Right lobe of liver (tissue), 6 donors: ENCODE measurements at regions not wholly inside any gene's neighbourhood (a gene's known extent, or its start where the extent isn't known, plus 50 kb on each side); places are given as distances from the start of the nearest gene placed in this dataset.

Experiments
- ATAC-seq, 4 donors: fragments of 200-7000 bp; cut with Tn5 transposase; one replicate each; pipeline ENCODE4 v1.9.1; 2020; ENCODE audit warnings: mild to moderate bottlenecking in 4 of 4, moderate library complexity in 4 of 4
- DNase-seq, 3 donors: peaks; one replicate each; pipeline ENCODE4 v3.0.0-alpha.2; 2020
- H3K27ac ChIP-seq, 3 donors: fragments of 200-600 bp; one replicate each; pipeline ENCODE4 v1.8.0; 2022
- H3K27me3 ChIP-seq, 2 donors: fragments of 200-600 bp; one replicate each; pipeline ENCODE4 v1.8.0; 2022
- H3K36me3 ChIP-seq, 4 donors: fragments of 200-600 bp; sonication (generic) in 1 of 4; one replicate each; pipeline versions ENCODE4 v1.5.1 to v1.8.0; 2017 to 2022; ENCODE audit warnings: control low read depth in 1 of 4
- H3K4me1 ChIP-seq, 4 donors: fragments of 200-600 bp; sonication (generic) in 1 of 4; one replicate each; pipeline versions ENCODE4 v1.5.1 to v1.8.0; 2017 to 2022; ENCODE audit warnings: control low read depth in 1 of 4
- H3K4me3 ChIP-seq, 3 donors: fragments of 200-600 bp; one replicate each; pipeline ENCODE4 v1.8.0; 2022
- H3K9me3 ChIP-seq, 4 donors: fragments of 200-600 bp; sonication (generic) in 1 of 4; one replicate each; pipeline versions ENCODE4 v1.5.1 to v1.8.0; 2017 to 2022; ENCODE audit warnings: control low read depth in 1 of 4
- CTCF ChIP-seq, 4 donors: fragments of 200-600 bp in 3 of 4; fragments of 450-650 bp in 1 of 4; IDR thresholded peaks; one replicate each; pipeline versions ENCODE4 v1.5.1 to v1.8.0; 2016 to 2022; ENCODE audit warnings: antibody characterized with exemption in 4 of 4, mild to moderate bottlenecking in 2 of 4
- POLR2A ChIP-seq: fragments of 450-650 bp; IDR thresholded peaks from one replicate; pipeline ENCODE4 v1.6.1; 2017; ENCODE audit warnings: antibody characterized with exemption, mild to moderate bottlenecking
- WGBS: methylation state at CpG from one replicate; pipeline ENCODE4 v1.1.6; 2018; ENCODE audit warnings: low coverage, low lambda C conversion rate; ENCODE audit not compliant: insufficient coverage; ENCODE audit errors: missing lambda C conversion rate; 5-methylcytosine and 5-hydroxymethylcytosine counted together
- intact Hi-C, 2 donors: fragments of 100-400 bp; cut with DNase I; formaldehyde crosslinking; loops; one replicate each; pipeline versions ENCODE4 v1.11.2 to v1.14.1; 2022
- donor health status: DM: no; HTN: yes; CAD: no.
- donor health status: DM: no; HTN: no; CAD: no.
- donor health status: DM: no; HTN: no; CAD: no.
- donor health status: DM: no; HTN: yes; CAD: no.
- donor health status: DM: no; HTN: yes; CAD: no.

GRCh38 chr7:155377071-155377837 lies 79.6 kb downstream of the INSIG1 start:
- H3K36me3 ChIP-seq = no peaks in the 10 kb centered on the region
- intact Hi-C loops = no loop called here
- TF ChIP-seq POLR2A (no peak), CTCF (IDR thresholded peaks at IDR 0.05) (no peak)
- no peak overlapping the region for H3K4me3 ChIP-seq
- H3K27ac ChIP-seq = no peak overlapping the region
- peaks cover 40 to 77% of the 10 kb centered on the region in 2 donors for H3K27me3 ChIP-seq
- WGBS = 5% methylated on average over 13 of the region's 13 CpGs
- DNase-seq (peak in 1 of 3 donors; percentile 15), ATAC-seq (no peak)
- peaks cover 0 to 55% (median 5%) of the 10 kb centered on the region in 4 donors for H3K4me1 ChIP-seq
- no peaks in the 10 kb centered on the region for H3K9me3 ChIP-seq

GRCh38 chr7:155377838-155378579 lies 79.9 kb upstream of the EN2 start:
- WGBS = under 1% methylated on average over 8 of the region's 45 CpGs
- peak in 1 of 3 donors; percentile 53 for DNase-seq
- peak; percentile 18 to 53 (median 40) for ATAC-seq

GRCh38 chr7:155378580-155378934 lies 79.4 kb upstream of the EN2 start:
- H3K36me3 ChIP-seq = no peaks in the 10 kb centered on the region
- intact Hi-C loops = no loop called here
- no peaks in the 10 kb centered on the region for H3K9me3 ChIP-seq
- DNase-seq (peak in 1 of 3 donors; percentile 15), ATAC-seq (no peak)
- H3K4me1 ChIP-seq = peaks cover 0 to 45% (median 7%) of the 10 kb centered on the region in 4 donors
- no peak overlapping the region for H3K27ac ChIP-seq
- H3K27me3 ChIP-seq = peaks cover 38 to 73% of the 10 kb centered on the region in 2 donors
- TF ChIP-seq CTCF (IDR thresholded peaks at IDR 0.05) (no peak), POLR2A (no peak)
- H3K4me3 ChIP-seq = no peak overlapping the region
- 7% methylated on average over 6 of the region's 6 CpGs for WGBS

More at GRCh38 chr7:155377838-155378579, 79.9 kb upstream of the EN2 start:
- no peak overlapping the region for H3K27ac ChIP-seq
- H3K4me1 ChIP-seq = peaks cover 0 to 50% (median 7%) of the 10 kb centered on the region in 4 donors
- no peak for TF ChIP-seq POLR2A
- no peak for TF ChIP-seq CTCF (IDR thresholded peaks at IDR 0.05)
- H3K9me3 ChIP-seq = no peaks in the 10 kb centered on the region
- intact Hi-C loops = no loop called here
- no peak overlapping the region for H3K4me3 ChIP-seq
- peaks cover 40 to 77% of the 10 kb centered on the region in 2 donors for H3K27me3 ChIP-seq
- H3K36me3 ChIP-seq = no peaks in the 10 kb centered on the region

GRCh38 chr7:155378959-155379871 lies 78.7 kb upstream of the EN2 start:
- DNase-seq = no peak
- intact Hi-C loops = no loop called here
- TF ChIP-seq CTCF (IDR thresholded peaks at IDR 0.05) (no peak), POLR2A (no peak)
- Histone ChIP-seq H3K4me3 (no peak overlapping the region), H3K27me3 (peaks cover 31 to 67% of the 10 kb centered on the region in 2 donors), H3K36me3 (no peaks in the 10 kb centered on the region), H3K9me3 (no peaks in the 10 kb centered on the region), H3K27ac (no peak overlapping the region), H3K4me1 (peaks cover 0 to 38% (median 7%) of the 10 kb centered on the region in 4 donors)
- ATAC-seq = no peak
- WGBS = 2% methylated on average over 10 of the region's 10 CpGs
